HG03575 (cell line): ENCODE measurements at regions not wholly inside any gene's neighbourhood (a gene's known extent, or its start where the extent isn't known, plus 50 kb on each side); places are given as distances from the start of the nearest gene placed in this dataset.

ENCODE experiments used
- ATAC-seq: cut with Tn5 transposase; IDR thresholded peaks from one replicate; pipeline ENCODE4 v1.9.1; 2021; ENCODE audit not compliant: unreplicated experiment, insufficient number of reproducible peaks, low FRiP score; ENCODE audit errors: extremely low read depth

DNA sequence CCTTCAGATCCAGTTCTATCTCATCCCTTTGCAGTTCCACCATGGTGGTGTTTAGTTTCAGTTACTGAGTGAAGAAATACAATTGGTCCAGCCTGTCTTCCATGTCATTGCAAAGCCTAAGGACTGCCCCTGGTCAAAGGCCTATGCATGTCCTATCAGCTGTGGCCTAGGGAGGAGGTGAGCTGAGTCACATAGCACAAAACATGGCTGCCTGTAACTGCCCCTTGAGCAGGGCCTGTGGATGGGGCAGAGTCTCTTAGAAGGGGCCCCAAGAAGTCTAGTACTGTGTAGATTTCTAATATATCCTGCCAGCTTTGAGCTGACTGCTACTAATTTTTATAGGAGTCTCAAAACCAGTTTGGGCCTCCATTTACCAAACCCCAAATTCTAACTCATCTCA, 296.7 kb downstream of the FBXW7 start:
- no peak for ATAC-seq

DNA sequence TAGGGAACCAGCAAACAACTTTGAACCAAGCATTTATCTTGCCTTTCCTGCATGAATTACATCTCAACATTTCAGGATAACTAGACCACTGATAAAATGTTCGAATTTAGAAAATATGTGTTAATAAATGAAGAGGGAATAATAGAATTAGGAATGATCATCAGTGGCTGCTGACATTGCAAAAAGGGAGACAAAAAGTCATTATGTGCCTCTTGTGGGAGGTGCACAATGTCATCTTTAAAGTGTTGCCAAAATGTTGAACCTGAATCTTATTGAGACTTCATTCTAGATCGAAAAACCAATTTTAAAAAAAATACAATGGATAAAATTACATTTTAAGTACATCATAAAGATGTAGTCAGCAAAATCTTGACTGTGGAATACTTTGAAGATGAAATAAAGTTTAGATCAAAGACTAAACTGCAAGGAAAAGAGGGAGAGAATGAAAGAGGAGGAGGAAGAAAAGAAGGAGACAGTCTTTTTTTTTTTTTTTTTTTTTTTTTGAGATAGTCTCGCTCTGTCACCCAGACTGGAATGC, 299.3 kb downstream of the FBXW7 start:
- no peak for ATAC-seq

DNA sequence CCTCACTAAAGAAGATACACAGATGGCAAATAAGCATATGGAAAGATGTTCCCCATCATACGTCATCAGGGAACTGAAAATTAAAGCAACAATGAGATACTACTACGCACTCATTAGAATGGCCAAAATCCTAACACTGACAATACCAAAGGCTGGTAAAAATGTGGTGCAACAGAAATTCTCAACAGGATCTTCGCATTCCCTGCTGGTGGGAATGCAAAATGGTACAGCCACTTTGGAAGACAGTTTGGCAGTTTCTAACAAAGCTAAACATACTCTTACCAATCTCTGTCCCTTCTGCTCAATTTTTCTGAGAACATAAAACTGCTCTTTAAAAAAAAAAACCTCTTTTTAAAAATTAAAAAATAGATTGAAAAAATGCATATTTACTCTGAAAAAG, 300.2 kb downstream of the FBXW7 start:
- no peak for ATAC-seq

DNA sequence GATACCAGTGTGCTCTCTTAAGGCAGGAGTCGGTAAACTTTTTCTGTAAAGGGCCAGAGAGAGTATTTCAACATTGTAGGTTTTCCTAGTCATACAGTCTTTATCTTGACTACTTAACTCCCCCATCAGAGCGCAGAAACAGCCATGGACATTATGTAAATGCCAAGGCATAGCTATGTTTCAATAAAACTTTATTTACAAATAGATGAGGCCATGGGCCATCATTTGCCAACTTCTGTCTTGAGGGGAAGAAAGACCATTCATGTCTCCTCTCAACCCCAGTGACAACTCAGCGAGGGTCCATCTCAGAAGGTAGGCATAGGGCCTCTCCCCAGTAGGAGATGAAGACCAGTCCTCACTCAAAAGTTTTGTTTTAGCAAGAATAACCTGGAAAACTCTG, 301.3 kb downstream of the FBXW7 start:
- ATAC-seq = no peak

DNA sequence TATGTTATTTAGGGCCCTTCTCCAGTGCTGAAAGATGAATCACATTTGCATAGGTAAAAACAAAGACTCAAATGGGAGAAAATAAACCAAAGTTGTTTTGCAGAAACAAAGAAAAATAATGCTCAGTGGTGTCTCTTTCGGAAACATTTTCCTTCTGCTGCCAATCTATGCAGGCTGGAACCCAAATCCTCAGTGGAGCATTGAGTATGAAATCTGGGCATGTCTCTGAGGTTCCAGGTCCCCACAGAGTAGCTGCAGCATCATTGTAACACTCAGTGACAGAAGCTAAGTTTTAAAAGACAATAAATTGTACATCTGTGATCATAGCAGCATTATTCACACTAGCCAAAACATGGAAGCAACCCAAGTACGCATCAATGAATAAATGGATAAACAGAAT, 303.6 kb downstream of the FBXW7 start:
- ATAC-seq = no peak

DNA sequence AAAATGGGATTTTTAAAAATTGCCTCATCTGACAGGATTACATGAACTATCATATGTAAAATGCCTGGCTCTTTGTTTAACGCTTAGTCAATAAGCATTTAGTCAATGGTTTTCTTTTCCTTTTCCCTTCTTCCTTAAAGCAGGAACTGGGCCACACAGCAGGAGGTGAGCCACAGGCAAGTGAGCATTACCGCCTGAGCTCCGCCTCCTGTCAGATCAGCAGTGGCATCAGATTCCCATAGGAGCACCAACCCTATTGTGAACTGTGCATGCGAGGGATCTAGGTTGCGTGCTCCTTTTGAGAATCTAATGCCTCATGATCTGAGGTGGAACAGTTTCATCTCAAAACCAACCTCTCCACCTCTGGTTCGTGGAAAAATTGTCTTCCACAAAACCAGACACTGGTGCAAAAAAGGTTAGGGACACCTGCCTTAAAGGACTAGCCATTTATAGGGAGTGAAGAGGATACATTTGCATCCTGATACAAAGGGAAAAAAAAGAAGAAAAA, 306.1 kb downstream of the FBXW7 start:
- no peak for ATAC-seq

DNA sequence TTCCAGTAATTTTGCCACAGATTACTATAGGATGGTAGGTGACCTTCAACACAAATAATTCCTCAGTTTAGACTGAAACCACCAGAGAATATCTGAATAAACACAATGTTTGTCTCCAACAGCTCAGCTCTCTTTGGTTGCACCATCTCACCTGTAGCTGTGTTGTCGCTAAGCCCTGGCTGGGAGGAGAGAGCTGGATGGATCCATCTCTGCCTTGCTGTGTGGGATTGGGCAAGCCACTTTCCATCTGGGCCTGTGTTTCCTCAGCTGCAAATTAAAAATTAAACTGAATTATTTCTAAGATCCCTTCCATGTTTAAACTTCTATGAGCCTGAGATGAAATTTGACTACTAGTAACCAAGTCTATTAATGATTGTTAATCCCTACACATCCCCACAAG, 310.2 kb downstream of the FBXW7 start:
- no peak for ATAC-seq

DNA sequence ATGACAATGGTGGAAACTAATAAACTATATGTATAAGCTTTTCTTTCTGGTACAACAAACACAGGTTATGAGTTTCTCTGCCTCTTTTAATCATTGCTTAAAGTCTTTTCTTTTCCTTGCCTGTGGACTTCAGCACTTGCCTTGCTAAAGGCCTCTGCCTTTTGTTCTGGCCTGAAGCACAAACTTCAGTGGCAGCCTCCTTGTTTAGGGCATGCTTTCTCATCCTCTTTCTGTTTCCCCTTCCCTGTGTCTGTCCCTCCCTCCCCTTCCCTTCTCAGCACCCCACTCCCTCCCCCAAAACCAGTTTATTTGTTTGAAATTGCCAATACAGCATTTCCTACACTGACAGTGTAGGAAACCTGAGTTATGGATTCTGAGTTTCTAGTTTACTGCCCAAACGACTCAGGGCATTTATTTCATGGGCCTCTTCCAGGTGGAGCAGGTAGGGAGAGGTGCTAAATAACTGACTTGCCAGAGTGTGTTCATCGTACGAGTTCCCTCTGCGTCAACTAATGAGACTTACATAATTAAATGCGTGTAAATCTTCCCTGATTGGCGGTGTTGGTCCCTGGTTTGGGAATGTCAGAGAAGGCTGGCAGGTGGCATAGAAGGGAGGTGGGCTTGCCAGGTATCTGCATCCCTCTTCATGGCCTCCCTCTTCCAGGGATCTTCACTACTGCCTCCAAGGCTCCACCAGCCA, 311.0 kb downstream of the FBXW7 start:
- ATAC-seq = no peak

DNA sequence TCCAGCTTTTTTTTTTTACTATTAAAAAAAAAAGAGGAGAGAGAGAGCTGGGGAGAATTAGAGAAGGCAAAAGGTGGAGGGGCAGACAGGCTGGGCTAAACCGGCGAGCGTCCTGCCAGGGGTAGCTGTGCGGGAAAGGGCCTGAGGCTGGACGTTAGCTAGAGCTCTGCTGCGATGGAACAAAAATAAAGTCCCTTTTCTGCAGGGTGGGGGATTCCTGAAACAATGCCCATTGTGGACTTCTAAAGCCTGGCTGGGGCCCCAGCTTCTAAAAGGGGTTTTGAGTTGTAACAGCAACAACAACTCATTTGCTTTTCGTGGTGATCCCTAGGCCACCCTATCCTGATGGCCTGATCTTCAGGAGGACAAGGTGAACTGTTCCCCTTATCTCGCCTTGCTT, 311.7 kb downstream of the FBXW7 start:
- no peak for ATAC-seq

DNA sequence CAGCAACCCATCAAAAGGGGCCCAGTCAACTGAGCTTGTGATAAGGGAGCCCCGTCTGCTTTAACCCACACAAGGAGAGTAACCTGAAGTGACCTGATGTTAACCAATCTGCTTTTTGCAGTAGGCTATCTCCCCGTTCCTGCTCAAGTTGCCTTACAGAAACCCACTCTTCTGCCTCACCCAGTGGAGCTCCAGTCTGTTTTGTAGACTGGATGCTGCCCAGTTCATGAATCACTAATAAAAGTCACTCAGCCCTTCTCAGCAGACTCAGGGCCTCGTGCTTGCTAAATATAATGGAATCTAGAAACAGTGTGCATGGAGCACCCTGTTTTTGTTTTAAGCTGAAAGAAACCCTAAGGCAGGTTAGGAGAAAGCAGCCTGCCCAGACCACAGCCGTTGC, 312.3 kb downstream of the FBXW7 start:
- ATAC-seq = no peak

DNA sequence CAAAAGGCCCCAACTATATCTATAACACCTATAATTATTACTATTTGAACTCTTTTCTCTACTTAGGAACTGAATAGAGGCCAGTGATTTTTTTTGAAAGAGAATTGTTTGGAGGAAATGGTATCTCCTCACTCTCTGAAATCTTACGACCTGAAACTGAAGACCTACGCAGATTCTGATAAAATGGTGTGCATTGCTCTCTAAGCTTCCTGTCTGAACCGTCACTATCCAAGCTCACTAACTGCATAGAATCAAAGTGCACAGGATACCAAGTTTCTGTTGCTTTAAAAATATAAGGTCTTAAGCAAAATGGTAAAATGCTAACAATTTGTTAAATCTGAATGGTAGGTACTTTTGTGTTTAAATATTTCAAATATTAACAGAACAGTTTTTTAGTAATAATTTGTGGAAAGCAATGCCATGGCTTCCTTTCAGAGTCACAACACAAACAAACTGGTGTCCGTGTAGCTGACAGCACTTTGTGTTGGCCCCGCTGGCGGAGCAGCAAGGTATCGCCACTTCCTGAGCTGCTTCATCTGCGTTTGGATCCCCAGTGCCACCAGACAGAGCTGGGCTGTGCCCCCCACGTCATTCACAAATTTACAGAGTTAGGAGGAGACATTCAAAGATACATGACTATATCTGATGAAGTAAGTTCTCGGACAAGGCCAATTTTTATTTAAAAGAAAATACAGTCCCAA, 313.9 kb downstream of the FBXW7 start:
- no peak for ATAC-seq

DNA sequence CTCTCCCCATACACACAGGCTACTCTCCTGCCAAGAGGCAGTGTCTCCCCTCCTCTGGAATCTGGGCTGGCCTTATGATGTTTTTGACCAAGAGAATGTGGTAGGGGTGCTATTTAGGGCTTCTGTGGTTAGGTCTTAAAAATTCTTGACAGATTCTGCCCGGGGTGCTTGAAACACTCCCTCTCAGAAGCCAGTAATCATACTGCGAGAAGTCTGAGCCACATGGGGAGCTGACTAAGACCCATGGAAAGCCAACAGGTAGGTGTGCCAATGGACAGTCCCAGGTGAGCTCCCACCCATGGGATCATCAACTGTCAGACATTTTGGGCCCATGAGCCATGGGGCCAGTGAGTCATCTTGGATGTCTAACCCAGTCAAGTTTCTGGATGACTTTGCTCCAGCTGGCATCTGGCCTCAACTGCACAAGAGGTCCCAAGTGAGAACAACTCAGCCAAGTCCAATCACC, 315.7 kb downstream of the FBXW7 start:
- ATAC-seq = no peak

DNA sequence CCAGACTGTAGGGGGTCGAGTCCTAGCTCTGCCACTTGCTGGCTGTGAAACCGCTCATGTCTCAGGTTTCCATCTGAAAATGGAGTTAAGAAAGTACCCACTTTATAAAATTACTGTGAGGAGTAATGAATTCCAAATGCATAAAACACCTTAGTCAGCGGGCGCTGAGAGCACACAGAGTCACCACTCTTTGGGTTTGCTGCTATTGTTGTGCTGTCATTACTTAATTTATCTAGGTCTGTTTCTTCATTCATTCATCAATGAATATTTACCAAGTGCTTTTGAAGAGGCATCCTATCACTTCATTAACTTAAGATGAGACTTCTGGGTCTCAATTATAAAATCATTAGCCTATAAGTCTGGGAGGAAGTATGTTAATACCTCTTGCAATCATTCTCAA, 317.3 kb downstream of the FBXW7 start:
- no peak for ATAC-seq

DNA sequence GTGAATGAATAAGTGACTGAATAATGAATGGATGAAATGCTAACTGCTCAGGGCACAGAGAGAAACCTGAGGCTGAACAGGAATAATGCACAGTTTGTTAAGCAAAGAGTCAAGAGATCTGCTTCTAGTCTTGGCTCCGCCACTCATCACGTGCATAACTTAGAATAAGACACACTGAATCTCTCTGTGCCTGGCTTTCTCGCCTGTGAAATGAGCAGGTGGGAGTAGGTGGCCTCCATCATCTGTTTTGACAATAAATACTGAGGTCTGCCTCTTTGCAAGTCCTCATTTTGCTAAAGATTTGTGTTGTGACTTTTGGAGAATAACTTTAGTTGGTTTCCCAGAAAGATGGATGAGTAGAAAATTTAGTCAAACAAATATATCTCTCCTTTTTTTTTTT, 318.0 kb downstream of the FBXW7 start:
- ATAC-seq = no peak

DNA sequence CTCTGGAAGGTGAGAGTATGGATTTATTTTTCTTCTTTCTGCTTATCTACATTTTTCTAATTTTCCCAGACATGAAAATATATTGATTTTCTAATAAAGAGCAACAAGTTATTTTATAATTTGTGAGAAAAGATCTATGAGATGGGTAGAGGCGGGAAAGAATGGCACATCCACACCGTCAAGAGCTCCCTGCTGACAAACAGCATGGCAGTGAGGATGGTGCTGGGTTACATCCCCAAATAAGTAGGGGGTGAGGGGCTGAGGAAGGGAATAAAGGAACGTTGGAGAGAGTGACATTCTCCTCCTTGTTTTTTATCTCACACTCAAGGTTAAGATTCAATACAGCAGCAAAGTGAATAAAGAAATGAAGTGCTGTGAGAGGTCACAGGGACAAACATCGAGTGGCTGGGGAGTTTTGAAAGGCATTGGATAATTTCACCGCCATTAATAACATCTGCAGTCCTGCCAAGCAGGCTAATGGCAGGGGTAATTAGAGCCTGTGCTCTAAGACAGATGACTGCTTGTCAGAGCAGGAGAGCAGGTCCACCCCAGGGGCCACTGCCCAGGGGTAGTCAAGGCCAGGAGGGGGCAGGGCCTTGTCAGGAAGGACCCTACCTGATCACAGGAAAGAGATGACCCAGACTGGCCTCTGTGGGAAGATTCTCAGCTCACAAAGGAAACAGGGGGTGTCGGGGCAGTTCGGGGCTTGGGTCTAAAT, 323.8 kb downstream of the FBXW7 start:
- no peak for ATAC-seq

DNA sequence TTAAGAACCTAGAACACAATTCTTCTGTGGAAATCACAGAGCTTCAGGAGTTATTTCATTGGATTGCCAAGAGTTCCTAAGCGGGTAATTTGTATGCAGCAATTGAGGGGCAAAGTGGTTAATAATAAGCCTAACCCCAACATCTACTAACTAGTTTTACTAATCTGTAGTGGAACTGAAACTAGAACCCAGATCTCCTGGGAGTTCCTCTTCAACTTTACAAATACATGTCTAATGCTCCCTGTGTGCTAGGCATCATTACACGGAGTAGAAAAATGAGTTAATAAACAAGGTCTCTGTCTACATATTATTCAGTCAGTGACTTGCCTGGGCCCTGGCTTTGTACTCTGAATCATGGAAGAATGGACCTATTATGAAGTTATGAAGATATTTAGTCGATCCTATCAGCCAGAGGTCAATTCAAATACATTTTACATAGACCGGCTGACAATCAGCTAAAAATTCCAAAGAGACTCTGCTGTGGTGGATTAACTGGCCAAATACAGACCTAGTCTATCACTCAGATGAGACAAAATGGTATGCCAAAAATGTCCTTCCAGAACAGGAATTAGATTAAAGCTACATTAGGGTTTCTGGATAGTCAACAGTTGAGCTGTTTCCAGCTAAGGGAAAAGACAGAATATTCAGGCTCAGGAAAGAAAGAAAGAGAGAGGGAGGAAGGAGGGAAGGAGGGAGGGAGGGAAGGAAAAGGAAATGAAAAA, 326.0 kb downstream of the FBXW7 start:
- no peak for ATAC-seq

DNA sequence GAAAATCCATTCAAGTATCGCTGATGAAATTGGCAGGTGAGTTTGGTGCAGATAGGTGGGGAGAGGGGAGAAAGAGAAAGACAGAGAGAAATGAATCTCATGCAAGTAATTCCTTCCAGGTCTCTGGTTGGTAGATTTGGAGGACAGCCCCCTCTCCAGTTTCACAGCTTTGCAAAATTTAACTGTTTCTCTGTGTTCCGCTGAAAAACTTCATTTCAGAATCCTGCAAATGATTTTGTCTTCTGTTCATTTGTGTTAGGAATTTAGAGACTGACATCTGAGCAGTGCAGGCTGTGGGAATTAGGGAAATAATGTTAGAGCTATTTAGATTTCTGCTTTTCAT, 328.5 kb downstream of the FBXW7 start:
- no peak for ATAC-seq

DNA sequence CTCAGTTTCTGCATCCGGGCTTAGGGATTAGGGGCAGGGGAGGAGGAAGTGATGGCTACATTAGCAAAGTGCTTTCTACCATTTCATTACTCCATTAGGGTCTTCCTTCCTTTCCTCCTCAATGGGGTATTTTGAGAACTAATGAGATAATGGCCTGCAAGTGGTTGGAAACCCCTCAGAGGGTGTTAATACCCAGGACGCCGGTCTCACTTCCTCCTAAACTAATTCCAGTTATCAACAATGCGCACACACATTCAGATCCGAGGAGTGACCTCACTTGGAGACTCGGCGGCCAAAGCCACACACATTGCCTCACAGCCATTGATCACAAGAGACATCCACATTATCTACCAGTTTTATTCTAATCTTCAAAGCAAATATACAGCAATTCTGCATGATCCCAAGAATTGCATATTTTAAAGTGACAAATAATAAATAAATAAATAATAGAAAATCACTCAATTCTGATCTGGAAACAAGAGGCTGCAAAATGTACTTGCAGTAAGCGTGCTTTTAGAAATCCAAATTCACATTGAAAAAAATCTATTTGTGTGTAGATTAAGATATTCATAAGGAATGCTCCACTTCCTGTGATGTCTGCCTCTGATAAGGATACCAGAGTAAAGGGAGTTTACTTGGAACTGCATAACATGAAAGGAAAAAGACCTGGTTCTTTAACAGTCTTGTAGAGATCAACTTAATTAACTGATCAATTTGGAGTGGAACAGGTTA, 329.1 kb downstream of the FBXW7 start:
- no peak for ATAC-seq

DNA sequence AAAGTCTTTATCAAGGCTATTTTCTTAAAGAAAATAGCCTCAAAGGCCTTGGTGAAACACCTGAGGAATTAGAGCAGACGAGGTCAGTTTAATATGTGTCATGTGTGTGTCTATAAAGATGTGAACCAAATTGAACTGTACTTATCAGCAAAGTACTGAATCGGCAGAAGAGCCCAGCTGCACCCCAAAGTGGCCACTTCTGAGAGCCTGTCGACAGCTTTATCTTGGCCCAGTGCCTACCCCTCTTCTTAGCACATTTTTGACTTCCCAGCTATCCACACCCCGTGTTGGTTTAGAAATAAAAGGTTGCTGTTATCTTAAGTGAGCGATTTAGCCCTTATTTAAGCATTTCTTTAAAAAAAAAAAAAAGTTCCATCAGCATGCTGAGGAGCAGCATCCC, 329.7 kb downstream of the FBXW7 start:
- ATAC-seq = no peak
